ENCODE measurements at regions not wholly inside any gene's neighbourhood (a gene's known extent, or its start where the extent isn't known, plus 50 kb on each side); places are given as distances from the start of the nearest gene placed in this dataset.
A peak's percentile ranks its signal among the peaks of the same experiment; 100 is the strongest.

- TF ChIP-seq EZH2 (IDR thresholded peaks at IDR 0.05; ENCODE audit: borderline replicate concordance, low read length) = no peak
- peak; percentile 70 for TF ChIP-seq CTCF (IDR thresholded peaks at IDR 0.05; ENCODE audit: low read length)
Measured at GRCh38 chr9:97109194-97109811, 70.4 kb upstream of the CTSV start.
